Activated T-cell treated with anti-CD3 and anti-CD28 coated beads for 1 hour (primary cell): ENCODE measurements at regions not wholly inside any gene's neighbourhood (a gene's known extent, or its start where the extent isn't known, plus 50 kb on each side); places are given as distances from the start of the nearest gene placed in this dataset.
"Not testable (repeated sequence)": the region's sequence is repeated elsewhere in the genome, so short reads cannot be mapped to it uniquely, and the experiment has no call there.

Experiments used
- DNase-seq: peaks from one replicate; pipeline ENCODE4 v3.0.0-alpha.2; 2020; ENCODE audit warnings: low read depth

- no peak for DNase-seq
These were observed 163.8 kb upstream of the PGRMC2 start for GRCh38 chr4:128451270-128451905.

- no peak for DNase-seq
These were observed 162.9 kb upstream of the PGRMC2 start for GRCh38 chr4:128450326-128451120.

- no peak for DNase-seq
These were observed 161.6 kb upstream of the PGRMC2 start for GRCh38 chr4:128449251-128449650.

GRCh38 chr4:128444544-128445302, 157.1 kb upstream of the PGRMC2 start:
- DNase-seq, result no peak

GRCh38 chr4:128440923-128441322, 153.3 kb upstream of the PGRMC2 start:
- no peak for DNase-seq

- DNase-seq, result not testable (repeated sequence)
These were observed 149.4 kb upstream of the PGRMC2 start for GRCh38 chr4:128437023-128437422.

- not testable (repeated sequence) for DNase-seq
These were observed 141.5 kb upstream of the PGRMC2 start for GRCh38 chr4:128429023-128429613.

DNA sequence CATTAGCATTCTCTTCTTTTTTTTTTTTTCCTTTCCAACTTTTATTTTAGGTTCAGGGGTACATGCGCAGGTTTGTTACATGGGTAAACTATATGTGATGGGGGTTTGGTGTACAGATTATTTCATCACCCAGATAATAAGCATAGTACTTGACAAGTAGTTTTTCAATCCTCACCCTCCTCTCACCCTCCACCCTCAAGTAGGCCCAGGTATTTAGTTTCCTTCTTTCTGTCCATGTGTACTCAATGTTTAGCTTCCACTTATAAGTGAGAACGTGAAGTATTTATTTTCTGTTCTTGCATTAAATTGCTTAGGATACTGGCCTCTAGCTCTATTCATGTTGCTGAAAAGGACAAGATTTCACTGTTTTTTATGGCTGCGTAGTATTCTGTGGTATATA, 140.8 kb upstream of the PGRMC2 start:
- DNase-seq, result no peak

DNA sequence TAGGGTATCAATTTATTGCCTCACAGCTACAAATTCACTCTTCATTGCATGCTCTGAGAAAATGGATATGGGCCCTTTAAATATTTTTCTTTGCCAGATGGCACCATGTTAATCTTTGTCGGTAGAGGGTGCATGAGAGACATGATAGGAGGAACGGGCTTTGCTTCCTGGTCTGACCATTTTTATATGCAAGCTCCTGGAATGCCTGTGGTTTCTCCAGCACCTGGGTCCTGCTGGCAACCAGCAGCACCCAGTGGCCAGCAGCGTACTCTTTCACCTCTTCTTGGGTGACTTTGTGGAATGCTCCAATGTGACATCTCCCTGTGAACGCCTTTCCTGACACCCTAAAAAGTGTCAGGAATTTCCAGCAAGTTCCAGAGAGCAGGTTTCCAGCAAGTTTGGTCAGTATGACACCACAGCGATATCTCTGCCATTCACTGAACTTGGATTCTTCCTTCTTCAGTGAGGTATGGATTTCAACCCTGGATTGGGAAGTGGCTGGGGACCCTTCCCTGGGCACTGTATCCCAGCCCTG, 140.3 kb upstream of the PGRMC2 start:
- no peak for DNase-seq

GRCh38 chr4:128424527-128425497, 137.2 kb upstream of the PGRMC2 start:
- DNase-seq, result no peak

DNA sequence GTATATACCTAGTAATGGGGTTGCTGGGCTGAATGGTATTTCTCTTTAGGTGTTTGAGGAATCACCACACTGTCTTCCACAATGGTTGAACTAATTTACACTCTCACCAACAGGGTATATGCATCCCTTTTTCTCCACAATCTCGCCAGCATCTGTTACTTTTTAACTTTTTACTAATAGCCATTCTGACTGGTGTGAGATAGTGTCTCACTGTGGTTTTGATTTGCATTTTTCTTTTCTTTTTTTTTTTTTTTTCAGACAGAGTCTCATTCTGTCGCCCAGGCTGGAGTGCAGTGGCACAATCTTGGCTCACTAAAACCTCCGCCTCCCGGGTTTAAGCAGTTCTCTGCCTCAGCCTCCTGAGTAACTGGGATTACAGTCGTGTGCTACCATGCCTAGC, 134.7 kb upstream of the PGRMC2 start:
- not testable (repeated sequence) for DNase-seq

GRCh38 chr4:128416921-128417320, 129.3 kb upstream of the PGRMC2 start:
- DNase-seq, result no peak

GRCh38 chr4:128410037-128410436, 122.4 kb upstream of the PGRMC2 start:
- no peak for DNase-seq

DNA sequence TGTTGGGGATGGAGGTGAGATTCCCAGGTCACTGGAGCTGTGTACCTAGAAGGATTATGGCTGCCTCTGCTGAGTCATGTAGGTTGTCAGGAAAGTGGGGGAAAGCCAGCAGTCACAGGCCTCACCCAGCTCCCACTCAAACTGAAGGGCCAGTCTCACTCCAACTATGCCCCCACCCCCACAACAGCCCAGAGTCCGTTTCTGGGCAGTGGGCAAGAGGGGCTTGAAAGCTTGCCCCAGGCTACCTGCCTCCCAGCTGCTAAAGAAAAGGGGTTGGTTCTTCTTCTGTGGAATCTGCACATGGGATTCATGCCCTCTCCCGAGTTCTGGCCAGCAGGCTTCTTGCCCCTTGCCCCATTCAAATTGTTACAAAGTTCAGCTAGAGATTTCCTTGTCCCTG, 116.0 kb upstream of the PGRMC2 start:
- no peak for DNase-seq

- DNase-seq, result no peak
These were observed 107.2 kb upstream of the PGRMC2 start for GRCh38 chr4:128394778-128395177.

- DNase-seq, result no peak
These were observed 105.6 kb upstream of the PGRMC2 start for GRCh38 chr4:128393101-128393704.

DNA sequence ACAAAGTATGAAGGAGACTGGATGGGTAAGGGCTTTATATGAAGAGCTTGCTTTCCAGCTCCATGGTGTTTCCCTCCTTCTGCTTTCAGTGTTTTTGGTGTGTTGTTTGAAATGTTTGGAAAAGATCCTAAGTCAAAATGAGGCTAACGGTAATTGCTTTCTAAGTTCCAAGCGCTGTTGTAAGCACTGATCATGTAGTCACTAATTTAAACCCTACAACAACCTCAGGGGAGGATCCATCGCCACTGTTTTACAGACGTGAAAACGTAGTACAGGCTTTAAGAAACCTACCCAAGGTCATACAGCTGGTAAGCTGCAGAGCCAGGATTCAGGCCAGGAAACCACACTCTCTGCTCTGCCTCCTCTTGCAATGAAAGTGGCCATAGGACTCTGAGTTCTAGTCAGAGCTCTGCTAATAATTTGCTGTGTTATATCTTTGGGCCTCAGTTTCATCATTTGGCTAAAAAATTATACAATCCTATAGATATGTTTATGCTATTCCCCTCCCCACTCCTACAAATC, 102.9 kb upstream of the PGRMC2 start:
- DNase-seq, result no peak

- no peak for DNase-seq
These were observed 101.2 kb upstream of the PGRMC2 start for GRCh38 chr4:128388796-128389195.

- DNase-seq, result no peak
These were observed 100.7 kb upstream of the PGRMC2 start for GRCh38 chr4:128388352-128388630.

DNA sequence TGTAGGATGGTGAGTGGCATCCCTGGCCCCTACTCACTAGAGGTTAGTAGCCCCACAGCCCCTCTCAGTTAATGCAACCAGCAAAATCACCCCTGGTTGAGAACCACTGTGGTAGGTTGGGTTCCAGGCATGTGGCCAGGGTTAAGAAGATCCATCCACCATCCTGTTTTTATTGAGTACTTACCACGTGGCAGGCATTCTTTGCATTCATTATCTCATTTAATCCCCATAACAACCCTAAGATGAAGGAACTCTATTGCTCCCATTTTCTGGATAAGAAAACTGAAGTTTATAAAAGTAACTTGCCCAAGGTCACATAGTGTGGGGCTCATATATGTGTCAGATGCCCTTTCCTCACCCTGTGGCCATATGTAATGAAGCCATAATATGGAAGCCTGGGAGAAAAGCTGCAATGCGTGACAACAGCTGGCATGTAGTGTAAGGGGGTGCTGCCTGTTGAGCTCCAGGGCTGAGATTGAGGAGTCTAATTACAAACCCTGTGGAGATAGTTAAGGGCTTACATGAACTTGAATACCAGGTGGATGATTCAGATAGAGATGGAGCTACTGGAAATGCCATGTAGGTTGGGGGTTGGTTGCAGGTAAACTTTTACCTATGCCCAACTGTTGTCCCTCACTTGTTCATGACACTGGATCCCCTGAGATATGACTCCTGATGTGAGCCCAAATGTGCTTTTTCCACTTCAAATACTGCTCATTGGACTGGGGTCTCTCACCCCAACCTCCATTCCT, 100.2 kb upstream of the PGRMC2 start:
- no peak for DNase-seq
